Muscle layer of colon (tissue), 2 donors: ENCODE measurements at regions not wholly inside any gene's neighbourhood (a gene's known extent, or its start where the extent isn't known, plus 50 kb on each side); places are given as distances from the start of the nearest gene placed in this dataset.
"Not testable (repeated sequence)": the region's sequence is repeated elsewhere in the genome, so short reads cannot be mapped to it uniquely, and the experiment has no call there.

Experiments
- H3K27ac ChIP-seq: one replicate; pipeline ENCODE4 v1.7.0; 2013; ENCODE audit warnings: low read depth, mild to moderate bottlenecking, low read length, moderate library complexity
- H3K27me3 ChIP-seq, 2 donors: one replicate each; pipeline ENCODE4 v1.7.0; 2013; ENCODE audit warnings: low read length in 2 of 2, mild to moderate bottlenecking in 2 of 2; ENCODE audit not compliant: insufficient read depth in 2 of 2, control insufficient read depth in 1 of 2
- H3K36me3 ChIP-seq: one replicate; pipeline ENCODE4 v1.7.0; 2013; ENCODE audit warnings: mild to moderate bottlenecking, low read length; ENCODE audit not compliant: insufficient read depth
- H3K4me1 ChIP-seq: one replicate; pipeline ENCODE4 v1.7.0; 2013; ENCODE audit warnings: mild to moderate bottlenecking, low read length; ENCODE audit not compliant: insufficient read depth
- H3K4me3 ChIP-seq, 2 donors: one replicate each; pipeline ENCODE4 v1.7.0; 2013; ENCODE audit warnings: low read length in 2 of 2, low read depth in 1 of 2, mild to moderate bottlenecking in 1 of 2, moderate library complexity in 1 of 2
- H3K9ac ChIP-seq: one replicate; pipeline ENCODE4 v1.7.0; 2013; ENCODE audit warnings: low read length
- H3K9me3 ChIP-seq: one replicate; pipeline ENCODE4 v1.7.0; 2013; ENCODE audit warnings: mild to moderate bottlenecking, low read length
- donor health status: abdominal sarcoma.
- donor health status: Adenocarcinoma of cecum.

- no peaks in the 10 kb centered on the region for H3K9me3 ChIP-seq
- no peak overlapping the region for H3K4me3 ChIP-seq
- H3K4me1 ChIP-seq: peaks cover 7% of the 10 kb centered on the region
- H3K27ac ChIP-seq: no peak overlapping the region
- no peak overlapping the region for H3K9ac ChIP-seq
- H3K36me3 ChIP-seq: no peaks in the 10 kb centered on the region
- H3K27me3 ChIP-seq: no peaks in the 10 kb centered on the region
Measured at GRCh38 chr1:185439727-185440415, 122.8 kb upstream of the IVNS1ABP start.

GRCh38 chr1:185438936-185439335, 121.9 kb upstream of the IVNS1ABP start:
- Histone ChIP-seq H3K27ac (no peak overlapping the region), H3K4me1 (peaks cover 7% of the 10 kb centered on the region), H3K9ac (no peak overlapping the region), H3K4me3 (no peak overlapping the region), H3K9me3 (no peaks in the 10 kb centered on the region), H3K36me3 (no peaks in the 10 kb centered on the region), H3K27me3 (no peaks in the 10 kb centered on the region)

- Histone ChIP-seq H3K27me3 (no peaks in the 10 kb centered on the region), H3K4me1 (no peaks in the 10 kb centered on the region), H3K4me3 (no peak overlapping the region), H3K9me3 (no peaks in the 10 kb centered on the region), H3K9ac (no peak overlapping the region), H3K36me3 (no peaks in the 10 kb centered on the region), H3K27ac (no peak overlapping the region)
Measured at GRCh38 chr1:185435696-185436379, 118.8 kb upstream of the IVNS1ABP start.

GRCh38 chr1:185434721-185435120, 117.7 kb upstream of the IVNS1ABP start:
- Histone ChIP-seq H3K27me3 (no peaks in the 10 kb centered on the region), H3K4me3 (no peak overlapping the region), H3K9me3 (no peaks in the 10 kb centered on the region), H3K27ac (no peak overlapping the region), H3K9ac (no peak overlapping the region), H3K4me1 (no peaks in the 10 kb centered on the region), H3K36me3 (no peaks in the 10 kb centered on the region)

- no peak overlapping the region for H3K27ac ChIP-seq
- no peaks in the 10 kb centered on the region for H3K4me1 ChIP-seq
- H3K27me3 ChIP-seq: no peaks in the 10 kb centered on the region
Measured at GRCh38 chr1:185433667-185434066, 116.6 kb upstream of the IVNS1ABP start.

GRCh38 chr1:185432948-185433347, 115.9 kb upstream of the IVNS1ABP start:
- H3K4me1 ChIP-seq: no peaks in the 10 kb centered on the region

More at GRCh38 chr1:185433667-185434066, 116.6 kb upstream of the IVNS1ABP start:
- Histone ChIP-seq H3K36me3 (no peaks in the 10 kb centered on the region), H3K4me3 (no peak overlapping the region), H3K9me3 (no peaks in the 10 kb centered on the region), H3K9ac (no peak overlapping the region)

GRCh38 chr1:185431612-185432011, 114.6 kb upstream of the IVNS1ABP start:
- H3K9ac ChIP-seq: no peak overlapping the region
- H3K27ac ChIP-seq: no peak overlapping the region
- no peaks in the 10 kb centered on the region for H3K4me1 ChIP-seq
- no peaks in the 10 kb centered on the region for H3K36me3 ChIP-seq
- no peaks in the 10 kb centered on the region for H3K9me3 ChIP-seq
- no peak overlapping the region for H3K4me3 ChIP-seq
- H3K27me3 ChIP-seq: no peaks in the 10 kb centered on the region

More at GRCh38 chr1:185432948-185433347, 115.9 kb upstream of the IVNS1ABP start:
- Histone ChIP-seq H3K27ac (no peak overlapping the region), H3K27me3 (no peaks in the 10 kb centered on the region), H3K9me3 (no peaks in the 10 kb centered on the region), H3K4me3 (no peak overlapping the region), H3K36me3 (no peaks in the 10 kb centered on the region), H3K9ac (no peak overlapping the region)

GRCh38 chr1:185429668-185430067, 112.6 kb upstream of the IVNS1ABP start:
- not testable (repeated sequence) for H3K27ac ChIP-seq, H3K4me3 ChIP-seq, H3K27me3 ChIP-seq, H3K9ac ChIP-seq, H3K4me1 ChIP-seq, H3K36me3 ChIP-seq, H3K9me3 ChIP-seq

- Histone ChIP-seq H3K4me3 (no peak overlapping the region), H3K9ac (no peak overlapping the region), H3K27me3 (no peaks in the 10 kb centered on the region), H3K4me1 (no peaks in the 10 kb centered on the region), H3K9me3 (no peaks in the 10 kb centered on the region), H3K27ac (no peak overlapping the region), H3K36me3 (no peaks in the 10 kb centered on the region)
Measured at GRCh38 chr1:185427776-185428175, 110.7 kb upstream of the IVNS1ABP start.

GRCh38 chr1:185427264-185427663, 110.2 kb upstream of the IVNS1ABP start:
- H3K27ac ChIP-seq: no peak overlapping the region
- no peaks in the 10 kb centered on the region for H3K4me1 ChIP-seq
- no peaks in the 10 kb centered on the region for H3K9me3 ChIP-seq
- H3K27me3 ChIP-seq: no peaks in the 10 kb centered on the region
- no peaks in the 10 kb centered on the region for H3K36me3 ChIP-seq
- no peak overlapping the region for H3K9ac ChIP-seq
- H3K4me3 ChIP-seq: no peak overlapping the region

GRCh38 chr1:185426848-185427247, 109.8 kb upstream of the IVNS1ABP start:
- Histone ChIP-seq H3K36me3 (no peaks in the 10 kb centered on the region), H3K4me3 (no peak overlapping the region), H3K9me3 (no peaks in the 10 kb centered on the region), H3K4me1 (no peaks in the 10 kb centered on the region), H3K27me3 (no peaks in the 10 kb centered on the region), H3K9ac (no peak overlapping the region), H3K27ac (no peak overlapping the region)

- no peak overlapping the region for H3K9ac ChIP-seq
- no peak overlapping the region for H3K27ac ChIP-seq
- H3K4me1 ChIP-seq: no peaks in the 10 kb centered on the region
- H3K4me3 ChIP-seq: no peak overlapping the region
- no peaks in the 10 kb centered on the region for H3K27me3 ChIP-seq
- no peaks in the 10 kb centered on the region for H3K9me3 ChIP-seq
- H3K36me3 ChIP-seq: no peaks in the 10 kb centered on the region
Measured at GRCh38 chr1:185425163-185425562, 108.1 kb upstream of the IVNS1ABP start.
